Muscle of leg (tissue), 3 donors: ENCODE measurements at regions not wholly inside any gene's neighbourhood (a gene's known extent, or its start where the extent isn't known, plus 50 kb on each side); places are given as distances from the start of the nearest gene placed in this dataset.

ENCODE experiments used
- DNase-seq: peaks from one replicate; pipeline ENCODE4 v3.0.0; 2013
- H3K27ac ChIP-seq: one replicate; pipeline ENCODE4 v1.5.1; 2013; ENCODE audit warnings: mild to moderate bottlenecking, low read length, control low read depth
- H3K27me3 ChIP-seq: one replicate; pipeline ENCODE4 v1.6.1; 2013; ENCODE audit warnings: low read length; ENCODE audit not compliant: control insufficient read depth, insufficient read depth
- H3K36me3 ChIP-seq: one replicate; pipeline ENCODE4 v1.6.1; 2013; ENCODE audit warnings: low read length; ENCODE audit not compliant: control insufficient read depth, insufficient read depth
- H3K4me1 ChIP-seq: one replicate; pipeline ENCODE4 v1.6.1; 2013; ENCODE audit warnings: low read length; ENCODE audit not compliant: control insufficient read depth, insufficient read depth
- H3K4me3 ChIP-seq: one replicate; pipeline ENCODE4 v1.5.1; 2013; ENCODE audit warnings: low read length, control low read depth
- H3K9me3 ChIP-seq: replicated peaks from 2 replicates; pipeline ENCODE4 v1.6.1; 2013; ENCODE audit warnings: low read depth, low read length; ENCODE audit not compliant: control insufficient read depth
- WGBS: methylation state at CpG from one replicate; pipeline ENCODE4 v1.1.5; 2013; ENCODE audit warnings: missing lambda C conversion rate; ENCODE audit not compliant: insufficient coverage; 5-methylcytosine and 5-hydroxymethylcytosine counted together

DNA sequence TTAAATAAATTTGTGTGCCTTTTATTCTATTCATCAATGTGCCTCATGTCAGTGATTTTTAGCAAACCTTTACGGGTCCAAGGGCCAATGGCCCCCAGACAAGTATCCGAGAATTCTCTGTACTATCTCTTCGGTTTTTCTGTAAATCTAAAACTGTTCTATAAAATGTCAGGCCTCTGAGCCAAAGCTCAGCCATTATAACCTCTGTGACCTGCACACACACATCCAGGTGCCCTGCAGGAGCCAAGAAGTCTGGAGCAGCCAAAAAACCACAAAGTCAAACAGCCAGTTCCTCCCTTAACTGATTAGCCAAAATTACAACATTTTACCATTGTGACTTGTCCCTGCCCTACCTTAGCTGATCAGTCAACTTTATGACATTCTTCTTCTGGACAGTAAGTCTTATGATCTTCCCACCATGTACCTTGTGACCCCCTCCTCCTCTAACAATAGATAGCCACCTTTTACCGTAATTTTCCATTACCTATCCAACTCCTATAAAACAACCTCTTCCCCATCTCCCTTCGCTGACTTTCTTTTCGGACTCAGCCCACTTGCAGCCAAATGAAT is 363.8 kb downstream of the SEMA3D start:
- no peak for DNase-seq

DNA sequence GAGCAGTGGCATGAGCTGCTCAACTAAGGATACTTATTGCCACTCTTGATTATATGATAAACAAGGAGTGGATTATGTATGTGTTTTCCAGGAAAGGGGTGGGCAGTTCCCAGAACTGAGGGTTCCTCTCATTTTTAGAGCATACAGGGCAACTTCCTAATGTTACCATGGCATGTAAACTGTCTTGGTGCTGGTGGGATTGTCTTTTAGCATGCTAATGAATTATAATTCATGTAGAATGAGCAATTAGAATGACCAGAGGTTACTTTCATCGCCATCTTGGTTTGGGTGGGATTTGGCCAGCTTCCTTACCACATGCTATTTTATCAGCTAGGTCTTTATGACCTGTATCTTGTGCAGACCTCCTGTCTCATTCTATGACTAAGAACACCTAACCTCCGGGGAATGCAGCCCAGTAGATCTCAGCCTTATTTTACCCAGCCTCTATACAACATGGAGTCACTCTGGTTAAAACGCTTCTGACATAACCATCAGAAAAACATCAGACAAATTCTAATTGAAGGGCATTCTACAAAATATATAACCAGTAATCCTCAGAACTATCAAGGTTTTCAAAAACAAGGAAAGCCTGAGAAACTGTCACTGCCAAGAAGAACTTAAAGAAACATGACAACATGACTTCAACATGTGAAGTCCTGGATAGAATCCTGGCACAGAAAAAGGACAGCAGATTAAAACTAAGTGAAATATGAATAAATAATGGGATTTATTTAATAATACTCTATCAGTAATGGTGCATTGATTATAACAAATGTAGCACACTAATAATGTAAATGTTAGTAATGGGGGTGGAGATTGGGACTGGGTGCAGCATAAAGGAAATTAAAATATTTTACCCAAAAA is 365.0 kb downstream of the SEMA3D start:
- H3K4me1 ChIP-seq, result no peaks in the 10 kb centered on the region
- no peaks in the 10 kb centered on the region for H3K27me3 ChIP-seq
- WGBS, result 80% methylated on average over 1 of the region's 3 CpGs
- no peak overlapping the region for H3K4me3 ChIP-seq
- H3K27ac ChIP-seq, result no peak overlapping the region
- no peaks in the 10 kb centered on the region for H3K9me3 ChIP-seq
- no peak for DNase-seq
- no peaks in the 10 kb centered on the region for H3K36me3 ChIP-seq

More for the DNA sequence above, 363.8 kb downstream of the SEMA3D start:
- Histone ChIP-seq H3K36me3 (no peaks in the 10 kb centered on the region), H3K4me3 (no peak overlapping the region), H3K27me3 (no peaks in the 10 kb centered on the region), H3K4me1 (no peaks in the 10 kb centered on the region), H3K9me3 (no peaks in the 10 kb centered on the region), H3K27ac (no peak overlapping the region)
- WGBS, result 95% methylated on average over 4 of the region's 6 CpGs

DNA sequence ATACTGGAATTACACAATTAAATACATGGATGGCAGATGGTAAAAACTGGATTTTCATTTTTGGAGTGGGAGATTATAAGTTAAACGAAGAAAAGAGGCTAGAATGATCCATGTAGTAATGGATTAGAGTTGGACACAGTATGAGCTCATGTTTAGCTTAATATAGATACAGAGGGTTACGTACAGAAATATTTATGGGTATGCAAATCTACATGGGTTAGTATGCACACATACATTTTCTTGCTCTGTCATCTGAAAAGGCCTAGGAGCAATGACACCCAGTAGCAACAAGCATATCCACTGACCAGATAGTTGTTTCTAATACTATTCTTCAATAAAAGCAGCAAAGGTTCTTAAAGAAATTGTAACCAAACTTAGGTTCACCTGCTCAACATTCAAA is 366.4 kb downstream of the SEMA3D start:
- Histone ChIP-seq H3K36me3 (no peaks in the 10 kb centered on the region), H3K27me3 (no peaks in the 10 kb centered on the region), H3K9me3 (no peaks in the 10 kb centered on the region), H3K4me3 (no peak overlapping the region), H3K4me1 (no peaks in the 10 kb centered on the region), H3K27ac (no peak overlapping the region)
- DNase-seq, result no peak
- WGBS, result no CpG with 5 or more reads among the region's 2 CpGs

DNA sequence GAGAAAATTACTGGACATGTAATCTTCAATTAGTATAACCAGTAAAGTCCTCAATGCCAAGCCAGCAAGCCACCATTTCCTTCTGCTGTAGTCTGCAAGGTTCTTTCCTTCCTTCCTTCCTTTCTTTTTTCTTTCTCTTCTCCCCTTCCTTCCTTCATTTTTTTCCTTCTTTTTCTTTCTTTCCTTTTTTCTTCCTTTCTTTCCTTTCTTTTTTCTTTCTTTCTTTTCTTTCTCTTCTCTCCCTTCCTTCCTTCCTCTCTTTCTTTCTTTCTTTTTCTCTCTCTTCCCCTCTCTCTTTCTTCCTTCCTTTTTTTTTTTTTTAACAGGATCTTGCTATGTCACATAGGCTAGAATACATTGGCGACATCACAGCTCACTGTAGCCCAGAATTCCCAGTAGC is 369.8 kb downstream of the SEMA3D start:
- H3K9me3 ChIP-seq, result no peaks in the 10 kb centered on the region
- no peaks in the 10 kb centered on the region for H3K36me3 ChIP-seq
- H3K4me1 ChIP-seq, result no peaks in the 10 kb centered on the region
- no peak overlapping the region for H3K4me3 ChIP-seq
- H3K27ac ChIP-seq, result no peak overlapping the region
- 100% methylated on average over 1 of the region's 1 CpG for WGBS
- DNase-seq, result no peak
- H3K27me3 ChIP-seq, result no peaks in the 10 kb centered on the region

DNA sequence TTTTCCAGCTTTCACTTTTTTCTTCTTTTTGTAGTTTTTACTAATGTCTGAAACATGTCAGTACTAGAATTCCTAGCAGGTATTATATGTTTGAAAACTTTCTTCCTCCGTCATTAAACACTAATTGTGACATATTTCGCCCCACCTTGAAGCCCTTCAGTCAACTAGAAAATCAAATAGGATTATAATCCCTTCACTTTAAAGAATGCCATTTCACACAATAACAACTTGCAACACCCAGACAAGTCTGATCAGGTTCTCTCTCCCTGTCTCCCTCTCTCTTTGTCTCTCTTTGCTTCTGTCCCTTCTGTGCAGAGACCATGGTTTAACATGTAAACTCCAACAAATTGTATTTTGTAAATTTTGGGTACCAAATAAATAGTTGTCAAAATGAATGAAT is 373.5 kb downstream of the SEMA3D start:
- WGBS, result 100% methylated on average over 1 of the region's 2 CpGs
- no peak overlapping the region for H3K27ac ChIP-seq
- no peaks in the 10 kb centered on the region for H3K9me3 ChIP-seq
- no peaks in the 10 kb centered on the region for H3K36me3 ChIP-seq
- DNase-seq, result no peak
- no peaks in the 10 kb centered on the region for H3K27me3 ChIP-seq
- no peak overlapping the region for H3K4me3 ChIP-seq
- H3K4me1 ChIP-seq, result no peaks in the 10 kb centered on the region

DNA sequence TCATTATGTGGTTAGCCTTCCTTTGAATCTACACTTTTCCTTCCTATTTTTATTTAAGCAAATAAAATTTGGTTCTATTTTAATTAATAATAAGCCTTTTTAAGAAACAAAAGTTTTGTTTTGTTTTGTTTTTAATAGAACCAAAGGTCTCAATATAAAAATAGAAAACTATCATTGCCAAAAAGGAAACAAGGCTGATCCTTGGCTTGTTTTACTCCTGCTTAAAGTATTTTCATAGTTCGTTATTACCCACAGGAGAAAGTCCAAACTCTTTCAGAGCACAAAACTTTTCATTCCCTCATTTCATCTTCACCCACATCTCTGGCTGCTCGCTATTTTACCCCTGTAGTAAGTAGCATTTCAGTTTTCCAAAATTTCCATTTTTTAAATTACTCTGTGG is 374.8 kb downstream of the SEMA3D start:
- H3K4me3 ChIP-seq, result no peak overlapping the region
- no peaks in the 10 kb centered on the region for H3K36me3 ChIP-seq
- no peaks in the 10 kb centered on the region for H3K9me3 ChIP-seq
- no peaks in the 10 kb centered on the region for H3K27me3 ChIP-seq
- DNase-seq, result peak; percentile 72
- WGBS, result 20% methylated on average over 1 of the region's 2 CpGs
- no peaks in the 10 kb centered on the region for H3K4me1 ChIP-seq
- H3K27ac ChIP-seq, result peak overlapping the region; percentile 17

DNA sequence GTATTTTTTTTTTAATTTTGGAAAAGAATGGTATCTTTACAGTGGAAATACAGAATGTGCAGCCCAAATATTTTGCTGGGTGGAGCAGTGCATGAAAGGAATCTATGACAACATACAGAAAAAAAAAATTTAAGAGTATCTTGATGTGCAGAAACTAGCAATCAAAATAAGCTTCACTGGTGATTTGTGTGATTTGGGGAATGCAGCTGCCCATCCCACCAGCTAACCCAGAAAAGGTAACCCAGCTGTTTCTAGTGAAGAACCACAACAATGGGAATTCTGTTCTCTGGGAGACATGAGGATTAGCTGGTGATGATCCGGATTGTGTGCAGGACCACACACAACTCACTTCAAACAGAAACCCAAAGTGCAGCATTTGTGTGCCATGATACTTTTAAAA is 375.5 kb downstream of the SEMA3D start:
- Histone ChIP-seq H3K36me3 (no peaks in the 10 kb centered on the region), H3K4me3 (no peak overlapping the region), H3K27ac (peak overlapping the region; percentile 1), H3K4me1 (no peaks in the 10 kb centered on the region), H3K27me3 (no peaks in the 10 kb centered on the region), H3K9me3 (no peaks in the 10 kb centered on the region)
- peak; percentile 69 for DNase-seq
- no CpG with 5 or more reads among the region's 1 CpG for WGBS

DNA sequence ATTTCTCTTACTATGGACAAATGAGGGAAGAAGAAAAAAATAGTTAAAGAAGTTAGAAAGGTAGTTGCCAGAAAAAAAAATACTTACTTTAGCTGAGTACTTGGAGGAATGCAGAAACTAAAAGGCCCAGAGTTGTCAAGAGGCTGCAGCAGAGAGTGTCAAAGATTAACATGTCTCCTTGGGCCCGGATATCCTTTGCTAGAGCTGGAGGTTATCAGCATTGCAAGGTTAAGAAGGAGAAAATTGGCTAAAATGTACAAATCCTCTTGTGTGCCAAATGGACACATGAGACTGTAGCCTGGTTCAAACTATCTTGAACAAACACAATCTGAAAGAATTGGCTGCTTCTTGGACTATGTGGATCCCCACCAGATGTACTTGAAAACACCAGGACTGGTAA is 377.0 kb downstream of the SEMA3D start:
- Histone ChIP-seq H3K9me3 (no peaks in the 10 kb centered on the region), H3K27me3 (no peaks in the 10 kb centered on the region), H3K36me3 (no peaks in the 10 kb centered on the region), H3K4me3 (no peak overlapping the region), H3K27ac (no peak overlapping the region), H3K4me1 (no peaks in the 10 kb centered on the region)
- DNase-seq, result no peak
- WGBS, result 83% methylated on average over 1 of the region's 1 CpG

DNA sequence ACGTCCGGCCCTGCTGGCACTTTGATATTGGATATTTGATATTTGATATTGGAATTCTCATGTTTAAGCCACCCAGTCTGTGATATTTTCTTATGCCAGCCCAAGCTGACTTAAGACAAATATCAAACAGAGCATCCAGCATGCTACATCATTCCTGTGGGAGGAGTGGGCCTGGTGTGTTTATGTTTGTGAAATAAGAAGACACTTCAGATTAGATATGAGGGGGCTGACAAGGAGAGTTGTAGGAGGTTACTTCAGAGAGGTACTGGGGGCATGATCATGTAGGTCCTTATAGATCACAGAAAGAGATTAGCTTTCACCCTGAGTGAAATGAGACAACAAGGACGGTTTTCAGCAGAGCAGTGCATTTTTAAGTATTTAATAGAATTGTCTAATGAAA is 382.9 kb downstream of the SEMA3D start:
- Histone ChIP-seq H3K36me3 (no peaks in the 10 kb centered on the region), H3K4me3 (no peak overlapping the region), H3K27me3 (no peaks in the 10 kb centered on the region), H3K27ac (no peak overlapping the region), H3K9me3 (no peaks in the 10 kb centered on the region), H3K4me1 (no peaks in the 10 kb centered on the region)
- DNase-seq, result no peak
- whole genome bisulfite sequencing, result no CpG with 5 or more reads among the region's 3 CpGs

DNA sequence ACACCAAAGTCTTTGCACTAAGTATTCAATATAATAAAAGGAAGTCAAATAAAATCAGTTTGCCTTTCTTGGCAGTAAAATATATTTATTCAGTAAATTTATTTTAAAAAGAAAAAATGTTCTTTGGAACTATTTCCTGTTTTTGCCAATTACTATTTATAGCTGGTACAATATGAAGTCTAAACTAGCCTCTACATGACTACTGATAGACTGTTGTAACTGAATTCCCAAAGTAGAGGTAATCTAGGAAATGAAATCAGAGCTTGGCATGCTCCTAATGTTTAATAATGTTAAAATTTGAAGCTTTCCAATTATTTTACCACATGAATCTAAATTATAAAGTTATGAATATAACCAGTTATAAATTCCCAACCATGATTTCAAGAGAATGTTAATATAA is 385.5 kb downstream of the SEMA3D start:
- DNase-seq, result no peak
- Histone ChIP-seq H3K9me3 (no peaks in the 10 kb centered on the region), H3K27ac (no peak overlapping the region), H3K27me3 (no peaks in the 10 kb centered on the region), H3K4me1 (no peaks in the 10 kb centered on the region), H3K36me3 (no peaks in the 10 kb centered on the region), H3K4me3 (no peak overlapping the region)
